Lower leg skin (tissue), 4 donors: ENCODE measurements at regions not wholly inside any gene's neighbourhood (a gene's known extent, or its start where the extent isn't known, plus 50 kb on each side); places are given as distances from the start of the nearest gene placed in this dataset.

Experiments used
- DNase-seq, 2 donors: peaks; one replicate each; pipeline ENCODE4 v3.0.0-alpha.2; 2019; ENCODE audit warnings: low spot score in 2 of 2
- H3K4me3 ChIP-seq: fragments of 200-600 bp; sonication (generic); 2 replicates; pipeline ENCODE4 v1.5.1; 2017; ENCODE audit warnings: mild to moderate bottlenecking, low read depth; ENCODE audit not compliant: poor library complexity, severe bottlenecking
- CTCF ChIP-seq, 3 donors: fragments of 450-650 bp; IDR thresholded peaks; one replicate each; pipeline ENCODE4 v1.5.1; 2016; ENCODE audit warnings: antibody characterized with exemption in 3 of 3, mild to moderate bottlenecking in 3 of 3, moderate library complexity in 2 of 3
- POLR2A ChIP-seq, 2 donors: fragments of 450-650 bp; IDR thresholded peaks; one replicate each; pipeline ENCODE4 v1.6.1; 2016 to 2017; ENCODE audit warnings: antibody characterized with exemption in 2 of 2, mild to moderate bottlenecking in 1 of 2, moderate library complexity in 1 of 2
- WGBS, 2 donors: methylation state at CpG; one replicate each; pipeline ENCODE4 v1.1.5; 2018; 5-methylcytosine and 5-hydroxymethylcytosine counted together
- intact Hi-C: fragments of 100-400 bp; cut with DNase I; formaldehyde crosslinking; loops from one replicate; pipeline ENCODE4 v1.15.0; 2023; ENCODE audit warnings: low total_unique reads

- no peak overlapping the region for H3K4me3 ChIP-seq
- WGBS, 2 donors, result 17 to 24% methylated on average over 2 of the region's 2 CpGs
- intact Hi-C loops, result no loop called here
- peak in 1 of 2 donors; percentile 21 for DNase-seq
- TF ChIP-seq CTCF (IDR thresholded peaks at IDR 0.05) (no peak), POLR2A (IDR thresholded peaks at IDR 0.05) (no peak)
Measured at GRCh38 chr1:38308780-38309179, 262.2 kb upstream of the POU3F1 start.

GRCh38 chr1:38305666-38306065 lies 259.1 kb upstream of the POU3F1 start:
- TF ChIP-seq POLR2A (IDR thresholded peaks at IDR 0.05), result no peak
- TF ChIP-seq CTCF (IDR thresholded peaks at IDR 0.05), result no peak
- no peak for DNase-seq
- intact Hi-C loops, result no loop called here
- no peak overlapping the region for H3K4me3 ChIP-seq
- 93 to 97% methylated on average over 1 of the region's 1 CpG for WGBS, 2 donors

GRCh38 chr1:38303843-38304242 lies 257.2 kb upstream of the POU3F1 start:
- 72 to 80% methylated on average over 1 of the region's 1 CpG for WGBS, 2 donors
- no peak for DNase-seq

GRCh38 chr1:38301040-38301439 lies 254.4 kb upstream of the POU3F1 start:
- H3K4me3 ChIP-seq, result no peak overlapping the region
- 74 to 83% methylated on average over 7 of the region's 7 CpGs for WGBS, 2 donors
- no peak for DNase-seq
- intact Hi-C loops, result no loop called here
- no peak for TF ChIP-seq POLR2A (IDR thresholded peaks at IDR 0.05)
- no peak for TF ChIP-seq CTCF (IDR thresholded peaks at IDR 0.05)

More at GRCh38 chr1:38303843-38304242, 257.2 kb upstream of the POU3F1 start:
- no peak for TF ChIP-seq CTCF (IDR thresholded peaks at IDR 0.05)
- TF ChIP-seq POLR2A (IDR thresholded peaks at IDR 0.05), result no peak
- intact Hi-C loops, result no loop called here
- H3K4me3 ChIP-seq, result no peak overlapping the region

GRCh38 chr1:38300616-38301015 lies 254.0 kb upstream of the POU3F1 start:
- H3K4me3 ChIP-seq, result no peak overlapping the region
- DNase-seq, result no peak
- no peak for TF ChIP-seq CTCF (IDR thresholded peaks at IDR 0.05)
- TF ChIP-seq POLR2A (IDR thresholded peaks at IDR 0.05), result no peak
- 71 to 74% methylated on average over 3 of the region's 3 CpGs for WGBS, 2 donors
- intact Hi-C loops, result no loop called here

- no peak for DNase-seq
- TF ChIP-seq CTCF (IDR thresholded peaks at IDR 0.05) (no peak), POLR2A (IDR thresholded peaks at IDR 0.05) (no peak)
- intact Hi-C loops, result no loop called here
- H3K4me3 ChIP-seq, result no peak overlapping the region
- WGBS, 2 donors, result 62 to 67% methylated on average over 5 of the region's 5 CpGs
Measured at GRCh38 chr1:38297842-38298241, 251.2 kb upstream of the POU3F1 start.
